GM12891 (cell line): ENCODE measurements at regions not wholly inside any gene's neighbourhood (a gene's known extent, or its start where the extent isn't known, plus 50 kb on each side); places are given as distances from the start of the nearest gene placed in this dataset.

ENCODE experiments used
- POLR2A ChIP-seq: IDR thresholded peaks from 2 replicates; pipeline ENCODE4 v1.6.1; 2011; ENCODE audit warnings: low read depth, low read length, control low read depth
- POLR2AphosphoS5 ChIP-seq: IDR thresholded peaks from 2 replicates; pipeline ENCODE4 v1.6.1; 2011; ENCODE audit warnings: low read depth, low read length, control low read depth
- POU2F2 ChIP-seq: IDR thresholded peaks from 2 replicates; pipeline ENCODE4 v1.6.1; 2011; ENCODE audit warnings: low read depth, mild to moderate bottlenecking, control low read depth, low read length, moderate library complexity
- SPI1 ChIP-seq: IDR thresholded peaks from 2 replicates; pipeline ENCODE4 v1.6.1; 2011; ENCODE audit warnings: low read depth, low read length, control low read depth
- TAF1 ChIP-seq: IDR thresholded peaks from 2 replicates; pipeline ENCODE4 v1.6.1; 2011; ENCODE audit warnings: low read depth, low read length, control low read depth

DNA sequence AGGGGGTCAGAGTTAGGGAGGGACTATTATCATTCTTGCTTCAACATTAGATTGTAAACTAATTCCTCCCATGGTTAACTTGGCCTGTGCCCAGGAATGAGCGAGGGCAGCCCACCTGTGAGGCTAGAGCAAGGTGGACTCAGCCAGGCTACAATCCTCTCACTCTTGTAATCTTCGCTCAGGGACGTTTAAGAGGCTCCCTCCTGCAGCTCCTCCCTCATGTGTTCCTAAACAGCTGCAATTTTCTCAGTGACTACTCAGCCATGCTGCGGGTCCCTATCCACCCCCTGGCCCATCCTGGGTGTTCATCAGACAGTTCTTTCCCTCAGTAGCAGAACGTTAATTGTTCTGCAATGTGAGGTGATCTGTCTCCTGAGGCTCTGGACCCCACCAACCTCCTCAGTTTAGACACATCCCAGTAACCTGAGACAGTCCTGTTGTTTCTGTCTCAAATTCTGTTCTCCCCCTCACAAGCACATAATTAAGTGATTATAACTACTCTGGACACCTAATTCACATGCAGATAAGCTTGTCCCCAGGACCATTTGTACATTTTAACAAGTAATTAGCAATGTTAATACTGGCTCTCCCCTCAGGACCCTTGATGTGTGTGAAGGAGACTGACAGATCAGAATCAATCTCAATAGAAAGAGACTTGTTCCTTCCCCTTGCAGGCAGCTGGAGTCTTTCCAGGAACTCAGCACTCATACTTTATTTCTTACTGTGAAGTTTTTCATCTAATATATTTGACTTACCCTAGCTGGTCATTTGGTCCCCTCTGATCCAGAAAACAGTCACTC, 337.2 kb upstream of the B3GAT1 start:
- TF ChIP-seq POLR2A (no peak), POLR2AphosphoS5 (no peak), SPI1 (no peak), TAF1 (no peak), POU2F2 (no peak)
